ENCODE measurements at regions not wholly inside any gene's neighbourhood (a gene's known extent, or its start where the extent isn't known, plus 50 kb on each side); places are given as distances from the start of the nearest gene placed in this dataset.
"Not testable (repeated sequence)": the region's sequence is repeated elsewhere in the genome, so short reads cannot be mapped to it uniquely, and the experiment has no call there.

- no peak for DNase-seq (ENCODE audit: low spot score)
Measured at GRCh38 chrX:2572740-2573139, 72.0 kb upstream of the DHRSX start.

DNA sequence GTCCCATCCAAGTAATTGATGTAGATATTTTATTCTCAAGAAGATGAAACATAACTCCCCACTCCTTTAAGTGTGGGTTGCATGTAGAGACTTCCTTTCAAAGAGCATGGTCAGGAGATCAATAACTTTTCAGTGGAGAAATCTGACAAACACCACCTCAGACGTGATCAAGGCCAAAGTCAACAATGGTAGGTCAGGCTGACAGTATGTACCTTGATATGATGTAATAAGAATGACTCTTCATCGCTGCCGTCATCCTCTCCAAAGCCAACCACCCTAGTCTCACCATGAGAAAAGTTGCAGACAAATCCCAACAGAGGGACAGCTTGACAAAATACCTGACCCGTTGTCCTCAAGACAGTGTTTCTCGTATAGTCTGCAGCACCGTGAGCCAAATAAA lies 67.3 kb upstream of the DHRSX start:
- DNase-seq (ENCODE audit: low spot score), result no peak

DNA sequence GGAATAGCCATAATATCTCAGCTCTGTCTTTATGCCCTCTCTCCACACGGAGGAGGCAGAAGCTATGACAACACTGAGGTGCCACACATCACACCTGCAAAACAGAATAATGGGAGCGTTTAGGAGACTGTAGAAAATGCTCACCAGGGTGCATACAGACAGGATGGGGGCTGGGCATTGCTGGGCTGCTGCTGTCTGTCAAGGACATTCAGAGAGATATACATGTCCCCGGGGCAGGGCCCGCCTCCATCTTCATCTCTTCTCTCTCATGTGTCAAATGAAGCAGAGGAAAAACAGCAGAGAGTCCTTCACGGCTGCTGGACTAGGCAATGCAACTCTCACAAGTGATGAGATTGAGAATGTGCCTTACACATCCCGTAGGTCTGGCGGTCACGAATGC lies 65.3 kb upstream of the DHRSX start:
- no peak for DNase-seq (ENCODE audit: low spot score)

DNA sequence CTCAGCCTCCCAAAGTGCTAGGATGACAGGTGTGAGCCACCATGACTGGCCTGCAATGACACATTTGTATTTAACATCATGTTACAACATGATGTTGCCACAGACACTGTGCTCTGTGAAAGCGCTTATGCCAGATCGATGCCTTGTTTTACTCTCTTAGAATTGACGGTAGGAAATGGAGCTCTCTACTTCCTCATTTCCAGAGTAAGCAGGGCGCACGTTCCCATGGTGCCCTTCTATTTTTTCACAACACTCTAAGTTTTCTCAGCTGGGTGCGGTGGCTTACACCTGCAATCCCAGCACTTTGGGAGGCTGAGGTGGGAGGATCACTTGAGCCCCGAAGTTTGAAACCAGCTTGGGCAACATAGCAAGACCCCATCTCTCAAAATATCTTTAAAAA lies 60.7 kb upstream of the DHRSX start:
- no peak for DNase-seq (ENCODE audit: low spot score)

DNA sequence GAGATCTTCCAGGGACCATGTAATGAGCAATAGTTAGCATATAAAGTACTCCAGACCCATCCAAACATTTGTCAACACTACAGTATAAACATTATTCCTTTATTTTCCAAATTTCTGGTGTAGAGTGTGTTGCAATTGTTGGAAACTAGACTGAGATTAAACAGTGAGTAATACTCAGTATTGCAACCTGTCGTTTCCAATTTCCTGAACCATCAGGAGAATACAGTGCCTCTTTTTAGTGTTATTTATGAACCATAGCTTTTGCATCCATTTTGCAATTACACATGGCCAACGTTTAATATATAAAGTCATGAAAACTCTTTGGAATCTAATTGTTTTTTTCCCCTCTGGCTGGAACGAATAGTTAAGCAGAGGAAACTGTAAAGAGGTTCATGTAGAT lies 58.3 kb upstream of the DHRSX start:
- no peak for DNase-seq (ENCODE audit: low spot score)

- no peak for DNase-seq (ENCODE audit: low spot score)
Measured at GRCh38 chrX:2554891-2555290, 54.1 kb upstream of the DHRSX start.

DNA sequence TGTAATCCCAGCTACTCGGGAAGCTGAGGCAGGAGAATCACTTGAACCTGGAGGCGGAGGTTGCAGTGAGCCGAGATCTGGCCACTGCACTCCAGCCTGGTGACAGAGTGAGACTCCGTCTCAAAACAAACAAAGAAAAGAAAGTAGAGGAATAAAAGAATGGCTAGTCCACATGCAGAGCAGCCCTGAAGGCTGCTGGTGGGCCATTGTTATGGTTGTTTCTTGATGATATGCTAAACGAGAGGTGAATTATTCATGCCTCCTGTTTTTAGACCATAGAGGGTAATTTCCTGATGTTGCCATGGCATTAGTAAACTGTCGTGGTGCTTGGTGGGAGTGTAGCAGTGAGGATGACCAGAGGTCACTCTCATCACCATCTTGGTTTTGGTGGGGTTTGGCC lies 53.3 kb upstream of the DHRSX start:
- not testable (repeated sequence) for DNase-seq (ENCODE audit: low spot score)

DNA sequence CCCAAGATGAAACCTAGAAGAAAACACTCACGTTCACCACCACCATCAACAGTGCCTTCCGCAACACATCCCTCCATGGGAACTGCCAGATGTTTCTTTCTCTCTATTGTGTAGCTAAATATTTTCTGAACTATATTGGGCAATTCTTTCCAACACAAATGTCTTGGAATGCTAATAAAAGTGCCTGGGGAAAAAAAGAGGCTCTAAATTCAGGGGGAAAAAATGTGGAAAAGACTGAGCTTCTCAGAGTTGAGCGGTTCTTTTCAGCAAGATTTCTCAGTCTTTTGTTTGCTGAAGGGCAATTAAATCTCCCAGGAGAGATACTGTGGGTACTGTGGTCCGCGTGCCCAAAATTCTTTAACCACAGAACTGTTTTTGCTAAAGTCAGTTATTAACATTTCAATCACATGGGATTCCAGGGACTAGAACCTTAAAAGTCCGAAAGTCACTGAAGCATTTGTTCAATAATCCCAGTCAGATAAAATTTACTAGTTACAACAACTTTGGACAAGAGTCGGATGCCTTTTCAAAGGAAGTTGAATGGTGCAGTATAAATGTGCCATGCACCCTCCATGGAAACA lies 51.9 kb upstream of the DHRSX start:
- DNase-seq (ENCODE audit: low spot score), result peak; percentile 24

DNA sequence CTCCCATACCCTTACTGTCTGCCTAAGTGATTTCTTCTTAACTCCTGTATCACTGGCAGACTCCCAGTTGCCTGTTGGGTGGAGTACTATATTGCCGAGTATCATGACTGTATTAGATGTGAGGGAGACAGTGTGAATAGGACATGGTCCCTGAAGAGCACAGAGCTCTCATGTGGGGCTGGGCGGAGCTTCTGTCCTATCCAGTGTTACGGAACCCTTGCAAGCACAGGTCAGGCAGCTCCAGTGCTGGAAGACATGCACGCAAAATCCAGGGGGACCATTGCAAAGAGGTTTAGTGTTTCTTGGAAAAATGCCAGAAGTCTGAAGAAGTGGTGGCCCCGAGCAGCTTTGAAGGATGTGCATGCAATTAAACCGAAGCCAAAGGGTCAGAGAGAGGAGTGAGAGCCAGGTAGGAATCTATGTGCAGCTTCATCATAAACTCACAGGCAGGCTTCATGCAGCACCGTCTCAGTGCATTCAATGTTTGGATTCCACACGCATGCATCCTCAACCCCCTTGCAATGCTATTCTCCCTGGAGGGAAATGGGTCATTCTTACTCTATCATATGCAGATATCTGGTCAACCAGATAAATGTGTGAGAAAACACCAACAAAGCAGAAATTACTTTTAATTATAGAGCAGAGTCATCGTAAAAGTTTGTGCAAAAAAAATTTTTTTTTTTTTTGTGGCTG lies 49.7 kb upstream of the DHRSX start:
- no peak for DNase-seq (ENCODE audit: low spot score)
